ENCODE measurements at regions not wholly inside any gene's neighbourhood (a gene's known extent, or its start where the extent isn't known, plus 50 kb on each side); places are given as distances from the start of the nearest gene placed in this dataset.
"Not testable (repeated sequence)": the region's sequence is repeated elsewhere in the genome, so short reads cannot be mapped to it uniquely, and the experiment has no call there.

GRCh38 chr13:106089261-106089980 lies 446.0 kb downstream of the EFNB2 start:
- Histone ChIP-seq H3K9me3 (no peaks in the 10 kb centered on the region), H3K36me3 (no peaks in the 10 kb centered on the region), H3K27me3 (no peaks in the 10 kb centered on the region), H3K4me1 (no peaks in the 10 kb centered on the region), H3K27ac (no peak overlapping the region), H3K4me3 (no peak overlapping the region)
- WGBS (ENCODE audit: insufficient coverage, low coverage, low lambda C conversion rate, missing lambda C conversion rate): 55% methylated on average over 7 of the region's 8 CpGs
- no peak for ATAC-seq
- DNase-seq: no peak
- intact Hi-C loops (cut with DNase I): no loop called here
- TF ChIP-seq POLR2A (IDR thresholded peaks at IDR 0.05) (no peak), CTCF (IDR thresholded peaks at IDR 0.05) (no peak)

GRCh38 chr13:106088085-106088484 lies 447.4 kb downstream of the EFNB2 start:
- Histone ChIP-seq H3K36me3 (no peaks in the 10 kb centered on the region), H3K9me3 (no peaks in the 10 kb centered on the region), H3K4me1 (peaks cover 0 to 8% (median 2%) of the 10 kb centered on the region in 4 donors), H3K4me3 (no peak overlapping the region), H3K27ac (no peak overlapping the region), H3K27me3 (no peaks in the 10 kb centered on the region)
- intact Hi-C loops (cut with DNase I): no loop called here
- ATAC-seq (no peak), DNase-seq (no peak)
- WGBS (ENCODE audit: insufficient coverage, low coverage, low lambda C conversion rate, missing lambda C conversion rate): 45% methylated on average over 6 of the region's 6 CpGs
- TF ChIP-seq CTCF (IDR thresholded peaks at IDR 0.05) (no peak), POLR2A (IDR thresholded peaks at IDR 0.05) (no peak)

GRCh38 chr13:106087201-106087600 lies 448.3 kb downstream of the EFNB2 start:
- 64% methylated on average over 8 of the region's 10 CpGs for WGBS (ENCODE audit: insufficient coverage, low coverage, low lambda C conversion rate, missing lambda C conversion rate)
- Histone ChIP-seq H3K4me3 (no peak overlapping the region), H3K9me3 (no peaks in the 10 kb centered on the region), H3K27me3 (no peaks in the 10 kb centered on the region), H3K4me1 (peaks cover 0 to 8% (median 2%) of the 10 kb centered on the region in 4 donors), H3K36me3 (no peaks in the 10 kb centered on the region), H3K27ac (no peak overlapping the region)
- intact Hi-C loops (cut with DNase I): no loop called here
- no peak for TF ChIP-seq CTCF (IDR thresholded peaks at IDR 0.05)
- no peak for TF ChIP-seq POLR2A (IDR thresholded peaks at IDR 0.05)
- no peak for ATAC-seq
- DNase-seq: no peak

GRCh38 chr13:106083620-106084350 lies 451.7 kb downstream of the EFNB2 start:
- H3K27me3 ChIP-seq: no peaks in the 10 kb centered on the region
- H3K4me3 ChIP-seq: no peak overlapping the region
- ATAC-seq (peak; percentile 45 to 83 (median 56)), DNase-seq (no peak)
- 26% methylated on average over 3 of the region's 3 CpGs for WGBS (ENCODE audit: insufficient coverage, low coverage, low lambda C conversion rate, missing lambda C conversion rate)
- no peak overlapping the region for H3K27ac ChIP-seq
- intact Hi-C loops (cut with DNase I): no loop called here
- H3K4me1 ChIP-seq: peaks cover 0 to 8% (median 2%) of the 10 kb centered on the region in 4 donors
- TF ChIP-seq POLR2A (IDR thresholded peaks at IDR 0.05) (no peak), CTCF (IDR thresholded peaks at IDR 0.05) (peak; percentile 13 to 48 (median 44))
- H3K9me3 ChIP-seq: no peaks in the 10 kb centered on the region
- no peaks in the 10 kb centered on the region for H3K36me3 ChIP-seq

GRCh38 chr13:106081221-106081620 lies 454.2 kb downstream of the EFNB2 start:
- intact Hi-C loops (cut with DNase I); H3K36me3 ChIP-seq; H3K4me1 ChIP-seq; H3K27ac ChIP-seq; DNase-seq; ATAC-seq; H3K4me3 ChIP-seq; H3K9me3 ChIP-seq; H3K27me3 ChIP-seq: not testable (repeated sequence)
- 90% methylated on average over 6 of the region's 6 CpGs for WGBS (ENCODE audit: insufficient coverage, low coverage, low lambda C conversion rate, missing lambda C conversion rate)

All from right lobe of liver (tissue), 6 donors.